GM12878 (cell line): ENCODE measurements at regions not wholly inside any gene's neighbourhood (a gene's known extent, or its start where the extent isn't known, plus 50 kb on each side); places are given as distances from the start of the nearest gene placed in this dataset.

Experiments used
- ATAC-seq: fragments of 200-7000 bp; cut with Tn5 transposase; 3 replicates; pipeline ENCODE4 v1.9.1; 2020; ENCODE audit warnings: mild to moderate bottlenecking, moderate library complexity
- BruUV-seq: library from RNA; stranded (reverse); fragments of 400-500 nt; replicated peaks from 2 replicates; lab custom pipeline; 2021; lab: Mats Ljungman, UMichigan
- CTCF ChIA-PET: fragments of 300-600 bp; sonication (Branson Sonifier 250); formaldehyde crosslinking; extraction: SDS; loops from one replicate; lab custom pipeline; 2021; ENCODE audit warnings: inconsistent platforms; lab: Yijun Ruan, JAX
- POLR2A ChIA-PET: fragments of 350-600 bp; formaldehyde crosslinking; extraction: SDS; loops from one replicate; lab custom pipeline; 2021; ENCODE audit warnings: inconsistent platforms; lab: Charles Lee
- RAD21 ChIA-PET: fragments of 300-600 bp; sonication (Branson Sonifier 250); formaldehyde crosslinking; loops from one replicate; lab custom pipeline; 2023; ENCODE audit warnings: antibody characterized with exemption; ENCODE audit not compliant: unreplicated experiment; lab: Charles Lee
- SMC1A ChIA-PET: fragments of 300-600 bp; sonication (Branson Sonifier 250); formaldehyde crosslinking; loops from one replicate; lab custom pipeline; 2023; ENCODE audit not compliant: unreplicated experiment, uncharacterized antibody; lab: Charles Lee
- DNase-seq: peaks from one replicate; pipeline ENCODE4 v3.0.0-alpha.2; 2011; ENCODE audit warnings: low read depth, low spot score
- FAIRE-seq: peaks from 3 replicates; lab custom pipeline; 2011; peaks lifted over from hg19 to GRCh38; lab: Jason Lieb, UNC
- H2AFZ ChIP-seq: 2 replicates; pipeline ENCODE4 v1.6.0; 2011; ENCODE audit warnings: low read depth, low read length, control low read depth; ENCODE audit not compliant: control insufficient read depth
- H3K27ac ChIP-seq: 2 replicates; pipeline ENCODE4 v1.5.1; 2011; ENCODE audit warnings: control low read depth; ENCODE audit not compliant: control insufficient read depth, insufficient read depth
- H3K27me3 ChIP-seq, 2 experiments: replicated peaks in 1 of 2; 2 replicates each; pipeline versions ENCODE4 v1.6.0 to v1.6.1; 2011; ENCODE audit warnings: low read length in 1 of 2; ENCODE audit not compliant: control insufficient read depth in 2 of 2, insufficient read depth in 2 of 2
- H3K36me3 ChIP-seq, 2 experiments: 2 replicates each; pipeline ENCODE4 v1.5.1; 2011; ENCODE audit warnings: low read length in 1 of 2; ENCODE audit not compliant: control insufficient read depth in 2 of 2, insufficient read depth in 2 of 2
- H3K4me1 ChIP-seq: 2 replicates; pipeline ENCODE4 v1.6.1; 2011; ENCODE audit warnings: mild to moderate bottlenecking, low read length, moderate library complexity, mixed read lengths; ENCODE audit not compliant: control insufficient read depth, insufficient read depth
- H3K4me2 ChIP-seq: 2 replicates; pipeline ENCODE4 v1.6.0; 2011; ENCODE audit warnings: control low read depth; ENCODE audit not compliant: control insufficient read depth, insufficient read depth
- H3K4me3 ChIP-seq: fragments of 200-600 bp; sonication (generic); 2 replicates; pipeline ENCODE4 v1.5.1; 2016
- H3K79me2 ChIP-seq: 2 replicates; pipeline ENCODE4 v1.6.0; 2011; ENCODE audit warnings: low read length; ENCODE audit not compliant: control insufficient read depth, insufficient read depth
- H3K9ac ChIP-seq: 2 replicates; pipeline ENCODE4 v1.8.0; 2011; ENCODE audit warnings: low read length, control low read depth, mixed read lengths; ENCODE audit not compliant: control insufficient read depth, insufficient read depth
- H3K9me3 ChIP-seq: replicated peaks from 3 replicates; pipeline ENCODE4 v1.5.1; 2011; ENCODE audit warnings: mild to moderate bottlenecking, low read length; ENCODE audit not compliant: control insufficient read depth, insufficient read depth
- H4K20me1 ChIP-seq: 2 replicates; pipeline ENCODE4 v1.6.0; 2011; ENCODE audit not compliant: control insufficient read depth, insufficient read depth
- HCFC1 ChIP-seq: fragments of 150-350 bp; IDR thresholded peaks from 2 replicates; pipeline ENCODE4 v1.6.1; 2014; ENCODE audit warnings: low read length
- IKZF2 ChIP-seq, 2 experiments: fragments of 450-650 bp; IDR thresholded peaks; 2 replicates each; pipeline ENCODE4 v1.6.1; 2017; ENCODE audit warnings: mild to moderate bottlenecking in 2 of 2, moderate library complexity in 2 of 2
- MEF2B ChIP-seq: fragments of 450-650 bp; IDR thresholded peaks from 2 replicates; pipeline ENCODE4 v1.6.1; 2018; ENCODE audit warnings: mild to moderate bottlenecking, moderate library complexity; ENCODE audit not compliant: partially characterized antibody, poor library complexity, severe bottlenecking
- PML ChIP-seq: IDR thresholded peaks from 2 replicates; pipeline ENCODE4 v1.6.1; 2012; ENCODE audit warnings: low read length, inconsistent platforms
- RUNX3 ChIP-seq: IDR thresholded peaks from 2 replicates; pipeline ENCODE4 v1.6.1; 2012; ENCODE audit warnings: low read length, inconsistent platforms
- WGBS: methylation state at CpG from one replicate; pipeline ENCODE4 v1.1.6; 2016; ENCODE audit warnings: low lambda C conversion rate; ENCODE audit not compliant: insufficient replicate concordance, insufficient coverage; ENCODE audit errors: missing lambda C conversion rate; 5-methylcytosine and 5-hydroxymethylcytosine counted together
- in situ Hi-C: fragments of 300-500 bp; cut with MboI; formaldehyde crosslinking; loops from 9 replicates; pipeline ENCODE4 v1.14.3; 2018; ENCODE audit warnings: mixed read lengths
- intact Hi-C: fragments of 100-400 bp; cut with micrococcal nuclease; formaldehyde crosslinking; loops from one replicate; pipeline ENCODE4 v1.14.2; 2022; ENCODE audit not compliant: unreplicated experiment

- Histone ChIP-seq H3K4me3 (no peak overlapping the region), H2AFZ (peak overlapping the region; percentile 59; the same call in 1 of the 2 replicates), H4K20me1 (no peaks in the 10 kb centered on the region), H3K4me1 (peaks cover 32% of the 10 kb centered on the region), H3K79me2 (no peaks in the 10 kb centered on the region), H3K9me3 (peaks cover 2% of the 10 kb centered on the region; the same call in 1 of the 3 replicates), H3K36me3 (no peaks in the 10 kb centered on the region), H3K9ac (no peak overlapping the region), H3K4me2 (no peak overlapping the region), H3K27ac (peak overlapping the region; percentile 21), H3K27me3 (no peaks in the 10 kb centered on the region)
- FAIRE-seq = no peak
- BruUV-seq = no TSS peak
- CTCF ChIA-PET = interaction anchor here (1.6 to 9.6 kb wide), 3 partner anchors 25 to 256 kb away, joined by 3 to 86 read pairs (median 5); no protein-coding TSS in a partner anchor
- RAD21 ChIA-PET = interaction anchor here (1.3 to 7.8 kb wide), 6 partner anchors 26 to 217 kb away, joined by 4 to 178 read pairs (median 10); no protein-coding TSS in a partner anchor
- DNase-seq = no peak
- SMC1A ChIA-PET = interaction anchor here (1.2 to 9.0 kb wide), 6 partner anchors 26 to 272 kb away, joined by 3 to 221 read pairs (median 4); no protein-coding TSS in a partner anchor
- ATAC-seq = no peak
- in situ Hi-C loops = no loop called here
- 91% methylated on average over 5 of the region's 5 CpGs for WGBS
- intact Hi-C loops = no loop called here
- TF ChIP-seq RUNX3 (peak; percentile 19; the same call in 1 of the 2 replicates), HCFC1 (no peak)
- POLR2A ChIA-PET = interaction anchor here (0.9 to 1.7 kb wide), 3 partner anchors 25 to 84 kb away, joined by 3 to 7 read pairs (median 6); no protein-coding TSS in a partner anchor
Measured at GRCh38 chr12:93164103-93164880, 213.4 kb upstream of the NUDT4 start.

- SMC1A ChIA-PET = interaction anchor here (0.6 to 9.0 kb wide), 9 partner anchors 11 to 240 kb away, joined by 3 to 221 read pairs (median 5); no protein-coding TSS in a partner anchor
- H3K4me1 ChIP-seq = peaks cover 32% of the 10 kb centered on the region
- FAIRE-seq = no peak
- 75% methylated on average over 4 of the region's 4 CpGs for WGBS
- BruUV-seq = no TSS peak
- H3K4me3 ChIP-seq = no peak overlapping the region
- no peaks in the 10 kb centered on the region for H3K79me2 ChIP-seq
- no peak overlapping the region for H3K9ac ChIP-seq
- POLR2A ChIA-PET = interaction anchor here (0.6 to 6.2 kb wide), 4 partner anchors 28 to 178 kb away, joined by 3 to 52 read pairs (median 20); no protein-coding TSS in a partner anchor
- H4K20me1 ChIP-seq = no peaks in the 10 kb centered on the region
- TF ChIP-seq IKZF2 (IDR thresholded peaks at IDR 0.05) (peak in 1 of 2 experiments; percentile 16; a peak in 1 of 4 replicates), PML (no peak), MEF2B (peak; percentile 66)
- TF ChIP-seq, all 136 proteins: peak for 2
- DNase-seq (no peak), ATAC-seq (no peak)
- peak overlapping the region; percentile 33; the same call in 1 of the 2 replicates for H3K27ac ChIP-seq
- no peaks in the 10 kb centered on the region for H3K36me3 ChIP-seq
- intact Hi-C loops (no loop called here), in situ Hi-C loops (no loop called here)
- no peaks in the 10 kb centered on the region for H3K27me3 ChIP-seq
- RAD21 ChIA-PET = interaction anchor here (0.8 to 7.8 kb wide), 7 partner anchors 15 to 255 kb away, joined by 3 to 178 read pairs (median 11); no protein-coding TSS in a partner anchor
- H2AFZ ChIP-seq = peak overlapping the region; percentile 33; the same call in 1 of the 2 replicates
- CTCF ChIA-PET = interaction anchor here (0.7 to 9.6 kb wide), 7 partner anchors 11 to 254 kb away, joined by 3 to 86 read pairs (median 6); no protein-coding TSS in a partner anchor
- H3K9me3 ChIP-seq = peaks cover 1% of the 10 kb centered on the region; the same call in 1 of the 3 replicates
- no peak overlapping the region for H3K4me2 ChIP-seq
Measured at GRCh38 chr12:93165384-93165932, 212.3 kb upstream of the NUDT4 start.
